HG02642 (cell line): ENCODE measurements at regions not wholly inside any gene's neighbourhood (a gene's known extent, or its start where the extent isn't known, plus 50 kb on each side); places are given as distances from the start of the nearest gene placed in this dataset.
"Not testable (repeated sequence)": the region's sequence is repeated elsewhere in the genome, so short reads cannot be mapped to it uniquely, and the experiment has no call there.

Experiments used
- ATAC-seq: cut with Tn5 transposase; IDR thresholded peaks from one replicate; pipeline ENCODE4 v1.9.1; 2021; ENCODE audit warnings: mild to moderate bottlenecking; ENCODE audit not compliant: unreplicated experiment, poor library complexity

GRCh38 chr13:39803156-39803555 lies 147.7 kb downstream of the COG6 start:
- no peak for ATAC-seq

GRCh38 chr13:39803851-39804250 lies 148.4 kb downstream of the COG6 start:
- no peak for ATAC-seq

DNA sequence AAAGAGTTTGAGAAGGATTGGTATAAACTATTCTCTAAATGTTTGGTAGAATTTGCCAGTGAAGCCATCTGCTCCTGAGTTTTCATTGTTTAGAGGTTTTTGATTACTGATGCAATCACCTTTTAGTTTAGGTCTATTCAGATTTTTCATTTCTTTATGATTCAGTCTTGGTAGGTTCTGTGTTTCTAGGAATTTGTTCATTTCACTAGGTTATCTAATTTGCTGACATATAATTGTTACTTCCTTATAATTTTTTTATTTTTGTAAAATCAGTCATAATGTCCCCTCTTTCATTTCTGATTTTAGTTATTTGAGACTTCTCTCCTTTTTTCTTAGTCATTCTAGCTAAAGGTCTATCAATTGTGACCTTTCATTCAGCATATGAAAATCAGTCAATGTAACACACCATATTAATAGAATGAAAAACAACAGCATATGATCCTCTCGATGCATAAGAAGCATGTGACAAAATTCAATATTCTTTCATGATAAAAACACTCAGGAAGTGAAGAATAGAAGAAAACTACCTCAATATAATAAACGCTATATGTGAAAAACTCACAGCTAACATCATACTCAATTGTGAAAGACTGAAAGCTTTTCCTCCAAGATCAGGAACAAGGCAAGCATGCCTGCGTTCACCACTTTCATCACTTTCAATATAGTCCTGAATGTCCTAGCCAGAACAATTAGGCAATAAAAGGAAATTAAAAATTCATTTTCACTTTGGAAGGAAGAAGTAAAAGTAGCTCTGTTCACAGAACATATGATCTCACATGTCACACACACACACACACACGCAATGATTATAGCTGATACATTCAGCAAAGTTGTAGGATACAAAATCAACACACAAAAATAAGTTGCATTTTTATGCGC lies 149.1 kb downstream of the COG6 start:
- no peak for ATAC-seq

DNA sequence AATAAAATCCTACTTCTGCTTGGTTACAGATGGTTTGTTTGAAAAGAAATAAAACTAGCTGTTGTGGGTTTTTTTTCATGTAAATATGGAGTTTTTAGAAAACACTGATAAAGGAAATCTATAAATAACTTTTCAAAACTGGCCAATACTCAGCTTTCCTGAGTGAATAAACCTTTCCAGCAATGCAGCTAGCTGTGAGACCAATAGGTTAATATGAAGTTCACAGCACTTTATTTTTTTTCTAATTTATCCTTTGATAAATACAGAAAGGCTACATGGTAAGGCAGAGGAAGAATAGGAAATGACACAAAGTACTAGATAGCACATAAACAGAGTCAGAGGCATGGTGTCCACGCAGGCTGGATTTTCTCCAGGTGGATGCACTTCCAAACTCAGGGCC lies 154.0 kb downstream of the COG6 start:
- no peak for ATAC-seq

DNA sequence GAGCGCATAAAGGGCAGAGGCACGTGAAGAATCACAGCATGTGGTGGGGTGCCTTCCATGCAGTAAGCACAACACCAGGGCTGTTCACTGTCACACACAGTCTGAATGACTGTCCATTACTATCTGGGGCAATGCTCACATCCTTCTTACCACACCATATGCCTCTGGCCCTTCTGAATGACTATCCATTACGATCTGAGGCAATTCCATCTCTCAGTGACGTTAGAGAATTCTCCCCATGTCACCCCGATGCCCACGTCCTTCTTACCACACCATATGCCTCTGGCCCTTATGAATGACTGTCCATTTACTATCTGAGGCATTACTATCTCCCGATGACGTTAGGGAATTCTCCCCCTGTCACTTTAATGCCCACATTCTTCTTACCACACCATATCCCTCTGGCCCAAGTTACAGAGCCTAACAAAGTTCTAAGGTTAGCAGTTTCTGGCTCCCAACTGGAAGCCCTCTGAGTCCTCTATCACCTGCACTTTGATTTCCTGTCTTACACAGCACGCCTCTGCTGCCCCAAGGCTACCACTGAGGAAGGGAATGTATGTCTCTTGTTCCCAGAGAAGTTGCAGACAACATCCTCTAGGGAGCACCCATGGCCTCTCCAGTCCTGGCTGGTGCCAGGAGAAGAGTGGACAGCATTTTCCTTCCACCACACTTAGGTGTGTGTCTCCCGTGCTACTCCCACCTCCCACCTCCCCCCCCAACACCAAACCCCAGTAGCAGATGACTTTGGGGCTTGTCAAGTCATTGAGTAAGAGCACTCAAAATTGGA lies 154.8 kb downstream of the COG6 start:
- no peak for ATAC-seq

DNA sequence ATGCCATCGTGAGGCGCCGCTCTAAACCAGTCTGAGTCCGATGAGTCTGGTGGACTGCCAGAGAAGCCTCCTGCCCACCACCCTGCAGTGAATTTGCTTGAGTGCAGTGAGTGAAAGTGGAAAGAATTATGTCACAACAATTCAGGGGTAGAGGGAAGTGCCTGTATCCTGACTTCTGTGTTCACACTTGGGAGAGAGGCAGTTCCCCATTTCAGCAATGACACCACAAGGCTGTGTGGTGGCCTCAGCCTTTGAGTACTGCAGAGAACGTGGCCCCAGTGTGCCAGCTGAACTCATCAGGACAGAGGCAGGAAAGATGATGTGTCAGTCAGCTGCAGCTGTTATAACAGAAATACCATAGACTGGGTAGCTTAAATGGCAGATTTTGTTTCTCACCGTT lies 155.6 kb downstream of the COG6 start:
- ATAC-seq, result no peak

DNA sequence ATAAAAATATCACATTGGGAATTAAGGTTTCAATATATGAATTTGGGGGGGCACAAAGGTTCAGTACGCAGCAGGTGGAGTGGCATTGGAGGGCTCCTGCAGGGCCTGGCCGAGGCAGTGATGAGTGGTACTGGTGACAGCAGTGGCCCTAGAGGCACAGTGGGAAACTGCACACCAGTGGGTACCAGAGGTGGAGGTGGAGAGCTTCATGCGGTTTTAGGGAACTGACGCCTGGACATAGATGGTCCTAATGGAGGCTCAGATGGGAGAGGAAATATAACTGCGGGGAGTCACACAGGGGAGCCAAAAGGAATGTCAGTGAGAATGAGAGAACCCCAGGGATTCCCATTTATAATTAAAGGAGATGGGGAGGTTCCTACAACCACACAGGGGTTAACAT lies 156.2 kb downstream of the COG6 start:
- no peak for ATAC-seq

DNA sequence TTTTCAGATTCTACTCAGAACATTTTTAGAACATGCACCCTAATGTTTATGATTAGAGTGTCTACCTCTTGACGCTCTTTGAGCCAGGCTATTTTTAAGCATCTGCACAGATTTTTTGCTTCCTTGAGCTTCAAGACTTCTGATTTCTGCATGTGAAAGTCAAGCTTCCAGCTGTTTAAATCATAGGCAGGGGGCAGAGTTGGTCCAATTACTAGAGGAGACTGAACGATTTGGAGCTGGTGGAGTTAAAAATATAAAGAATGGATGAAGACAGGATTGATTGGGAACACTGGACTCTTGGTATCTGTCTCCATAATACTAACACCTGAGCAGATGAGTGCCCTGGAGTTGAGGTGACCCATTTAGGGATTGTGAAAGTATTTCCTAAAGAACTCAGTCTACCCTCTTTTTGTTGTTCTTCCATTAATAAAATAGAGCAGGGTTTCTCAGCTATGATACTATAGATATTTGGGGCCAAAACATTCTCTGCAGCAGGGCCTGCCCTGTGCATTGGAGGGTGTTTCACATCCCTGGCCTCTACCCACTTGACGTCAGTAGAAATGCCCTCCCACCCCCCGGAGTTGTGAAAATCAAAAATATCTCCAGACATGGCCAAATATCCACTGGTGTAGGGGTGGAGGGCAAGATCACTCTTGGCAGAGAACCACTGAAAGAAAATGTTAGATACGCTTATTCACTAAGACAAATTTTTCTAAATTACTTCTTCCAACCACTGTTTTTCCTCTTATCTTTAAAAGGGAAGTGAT lies 160.1 kb downstream of the COG6 start:
- no peak for ATAC-seq

- ATAC-seq, result no peak
Measured at GRCh38 chr13:39816936-39817335, 161.5 kb downstream of the COG6 start.

GRCh38 chr13:39818953-39819352 lies 163.5 kb downstream of the COG6 start:
- ATAC-seq, result no peak

GRCh38 chr13:39820606-39821005 lies 165.1 kb downstream of the COG6 start:
- no peak for ATAC-seq

DNA sequence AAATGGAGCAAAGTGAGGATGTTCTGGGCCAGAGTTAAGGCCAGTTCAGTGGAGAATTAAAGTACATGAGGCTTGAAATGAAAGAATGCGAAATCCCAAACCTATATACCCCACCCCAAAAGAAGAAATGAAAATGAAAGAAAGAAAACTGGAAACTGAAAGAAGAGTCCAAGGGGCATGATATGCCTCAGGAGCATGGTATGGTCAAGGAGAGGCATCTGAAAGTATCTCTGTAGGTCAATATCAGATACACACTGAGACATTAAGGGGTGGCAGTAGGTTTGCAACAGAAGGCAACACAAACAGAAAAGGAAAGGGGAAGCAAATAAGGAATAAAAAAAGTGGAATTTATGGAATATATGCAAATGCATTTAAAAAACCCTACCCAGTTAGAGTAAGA lies 166.5 kb downstream of the COG6 start:
- no peak for ATAC-seq

DNA sequence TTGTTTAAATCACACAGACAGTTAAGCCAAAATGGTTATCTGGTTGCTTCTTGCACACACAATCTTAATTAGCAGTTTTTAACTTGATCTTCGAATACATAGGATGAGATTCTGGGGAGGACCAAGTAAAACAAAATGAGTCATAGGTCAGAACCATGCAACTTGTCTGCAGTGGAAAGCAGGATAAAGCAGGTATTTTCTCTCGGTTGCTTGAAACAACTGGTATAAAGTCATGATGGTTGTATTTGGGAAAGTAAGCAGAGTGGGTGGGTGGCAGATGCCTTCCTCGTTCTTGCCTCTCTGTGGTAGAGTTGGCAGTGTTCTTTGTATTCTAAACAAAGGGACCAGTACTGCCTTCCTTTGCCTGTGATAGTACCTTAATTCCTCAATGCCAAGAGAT lies 167.0 kb downstream of the COG6 start:
- ATAC-seq, result no peak

DNA sequence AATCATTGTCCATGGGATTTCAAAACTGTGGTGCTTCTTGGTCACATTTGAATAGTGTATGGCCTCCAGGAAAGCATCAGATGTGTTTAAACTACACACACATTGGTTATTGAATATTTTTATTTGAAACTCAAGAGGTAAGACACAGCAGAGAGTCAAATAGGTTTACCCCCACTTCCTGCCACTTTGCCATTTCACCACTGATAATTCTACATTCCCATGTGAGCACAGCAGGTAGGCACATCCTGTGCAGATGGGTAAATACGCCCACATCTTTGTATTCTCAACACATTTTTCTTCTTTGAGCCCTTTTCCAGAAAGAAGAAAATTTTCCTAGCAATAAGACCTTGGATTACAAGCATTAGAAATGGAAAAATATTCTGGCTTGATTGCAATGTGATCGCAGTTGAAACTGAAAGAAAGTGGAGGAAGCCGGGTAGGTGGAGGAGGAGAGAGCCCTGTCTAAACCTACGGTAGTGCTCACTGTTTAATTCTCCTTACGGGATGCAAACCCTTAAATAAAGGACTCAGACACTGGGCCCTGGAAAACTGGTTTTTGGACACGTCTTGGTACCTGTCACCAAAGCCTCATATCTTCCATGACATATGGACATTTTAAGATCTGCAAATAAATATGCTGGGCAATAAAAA lies 167.7 kb downstream of the COG6 start:
- no peak for ATAC-seq

DNA sequence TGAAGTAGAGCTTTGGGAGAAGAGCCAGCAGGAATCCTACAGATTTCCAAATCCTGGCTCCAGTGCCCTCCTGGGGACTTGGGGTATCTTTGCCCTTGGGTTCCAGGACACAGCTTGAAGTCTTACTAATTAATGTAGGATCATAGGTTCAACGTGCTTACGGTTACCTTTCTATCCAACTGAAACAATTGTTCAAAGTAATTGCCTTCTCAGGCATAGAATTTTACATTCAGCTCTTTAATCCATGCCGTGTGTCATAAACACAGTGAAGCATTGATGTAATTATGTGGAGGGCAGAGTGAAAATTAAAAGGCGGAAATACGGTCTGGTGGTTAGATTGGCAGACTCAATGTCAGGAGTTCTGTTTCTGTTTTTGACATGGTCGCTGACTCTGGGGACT lies 170.4 kb downstream of the COG6 start:
- no peak for ATAC-seq

DNA sequence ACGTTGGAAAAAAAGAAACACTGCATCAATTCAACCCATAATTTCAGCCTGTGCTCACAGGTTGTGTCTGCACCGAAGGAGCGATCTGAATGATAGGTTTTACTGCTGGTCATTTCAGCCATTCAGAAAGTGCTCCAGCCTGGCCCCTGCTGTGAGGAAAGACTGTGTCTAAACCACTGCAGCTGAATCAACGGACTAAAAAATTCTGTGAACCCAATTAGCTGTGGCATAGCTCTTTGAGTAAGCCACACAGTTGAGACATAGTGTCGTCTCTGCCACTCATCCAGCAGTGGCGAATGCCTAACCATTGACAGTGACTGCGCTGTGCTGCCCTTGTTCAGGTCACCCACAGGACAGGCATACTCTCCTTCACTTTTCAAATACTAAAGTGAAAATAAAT lies 179.8 kb downstream of the COG6 start:
- no peak for ATAC-seq

DNA sequence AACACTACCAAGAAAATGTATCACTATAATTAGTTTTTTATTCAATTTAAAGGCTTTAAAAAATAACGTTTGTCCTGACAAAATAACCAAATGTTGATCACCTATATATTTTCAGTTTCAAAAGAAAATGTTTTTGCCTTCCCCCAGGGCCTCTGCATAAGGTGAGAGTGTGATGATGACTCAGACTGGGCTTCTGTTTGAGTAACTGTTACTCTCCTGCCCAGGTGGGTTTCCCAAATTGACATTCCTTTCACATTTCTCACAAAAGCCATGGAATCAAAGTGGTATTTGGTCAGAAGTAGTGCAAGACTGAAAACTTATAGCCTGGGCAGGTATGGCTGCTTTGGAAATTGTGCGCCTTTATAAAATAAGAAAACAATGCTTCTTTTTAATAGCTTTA lies 180.6 kb downstream of the COG6 start:
- no peak for ATAC-seq

- not testable (repeated sequence) for ATAC-seq
Measured at GRCh38 chr13:39837866-39838265, 182.4 kb downstream of the COG6 start.

DNA sequence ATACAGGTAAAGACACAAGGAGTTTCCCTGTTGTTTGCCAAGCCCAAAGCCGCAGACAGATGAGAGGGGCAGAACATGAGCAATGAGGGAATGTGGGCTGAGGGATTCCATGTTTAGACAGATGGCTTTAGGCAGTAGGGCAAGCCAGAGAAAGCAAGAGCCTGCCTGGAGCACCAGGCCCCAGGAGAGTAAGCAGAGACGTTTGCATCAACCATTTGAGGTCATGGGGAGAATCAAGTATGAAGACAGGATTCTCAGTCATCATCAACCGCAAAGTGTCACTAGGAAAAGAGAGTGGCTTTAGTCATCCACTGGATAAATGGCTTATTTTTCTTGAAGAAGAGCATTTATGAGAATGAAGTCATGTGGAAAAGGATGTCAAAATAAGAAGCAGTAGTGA lies 184.7 kb downstream of the COG6 start:
- ATAC-seq, result no peak

DNA sequence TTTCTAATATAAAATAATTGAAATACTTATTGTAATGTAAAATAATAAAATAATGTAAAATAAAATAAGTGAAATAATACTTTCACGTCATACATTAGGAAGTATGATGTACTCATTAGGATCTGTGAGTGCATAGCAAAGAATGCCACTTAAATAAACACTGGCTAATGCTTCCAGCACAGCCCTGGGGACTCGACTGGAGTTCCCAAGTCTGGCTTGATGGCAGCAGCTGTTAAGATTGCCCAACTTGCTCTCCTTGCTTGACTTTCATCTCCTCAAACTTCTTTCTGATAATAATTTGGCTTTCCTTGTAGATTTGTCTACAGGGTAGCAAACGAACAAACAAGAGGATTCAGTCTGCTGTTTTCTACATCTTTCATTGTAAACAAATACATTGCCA lies 191.9 kb downstream of the COG6 start:
- no peak for ATAC-seq
